GM21447 (cell line): ENCODE measurements at regions not wholly inside any gene's neighbourhood (a gene's known extent, or its start where the extent isn't known, plus 50 kb on each side); places are given as distances from the start of the nearest gene placed in this dataset.
A peak's percentile ranks its signal among the peaks of the same experiment; 100 is the strongest.
"Not testable (repeated sequence)": the region's sequence is repeated elsewhere in the genome, so short reads cannot be mapped to it uniquely, and the experiment has no call there.

Source experiments
- ATAC-seq: cut with Tn5 transposase; IDR thresholded peaks from one replicate; pipeline ENCODE4 v1.9.1; 2021; ENCODE audit not compliant: unreplicated experiment

GRCh38 chr10:84698989-84699388 is 370.6 kb downstream of the CCSER2 start:
- no peak for ATAC-seq

- ATAC-seq: no peak
These were observed 372.4 kb downstream of the CCSER2 start for GRCh38 chr10:84700668-84701369.

- no peak for ATAC-seq
These were observed 373.0 kb downstream of the CCSER2 start for GRCh38 chr10:84701370-84701720.

GRCh38 chr10:84704101-84704500 is 375.7 kb downstream of the CCSER2 start:
- ATAC-seq: no peak

- no peak for ATAC-seq
These were observed 378.0 kb downstream of the CCSER2 start for GRCh38 chr10:84706431-84706830.

GRCh38 chr10:84706875-84707274 is 378.5 kb downstream of the CCSER2 start:
- no peak for ATAC-seq

GRCh38 chr10:84715911-84716310 is 387.5 kb downstream of the CCSER2 start:
- peak; percentile 81 for ATAC-seq

- ATAC-seq: no peak
These were observed 390.7 kb downstream of the CCSER2 start for GRCh38 chr10:84718877-84719616.

- no peak for ATAC-seq
These were observed 391.3 kb downstream of the CCSER2 start for GRCh38 chr10:84719687-84720086.

GRCh38 chr10:84727398-84727797 is 399.0 kb downstream of the CCSER2 start:
- ATAC-seq: no peak

- ATAC-seq: not testable (repeated sequence)
These were observed 410.7 kb downstream of the CCSER2 start for GRCh38 chr10:84739126-84739525.

GRCh38 chr10:84739641-84740040 is 411.3 kb downstream of the CCSER2 start:
- no peak for ATAC-seq

GRCh38 chr10:84743483-84743882 is 415.1 kb downstream of the CCSER2 start:
- ATAC-seq: no peak

GRCh38 chr10:84755311-84755710 is 426.9 kb downstream of the CCSER2 start:
- ATAC-seq: no peak

- ATAC-seq: not testable (repeated sequence)
These were observed 428.3 kb downstream of the CCSER2 start for GRCh38 chr10:84756653-84757052.

GRCh38 chr10:84761994-84762614 is 433.7 kb downstream of the CCSER2 start:
- ATAC-seq: not testable (repeated sequence)

GRCh38 chr10:84762754-84763394 is 434.5 kb downstream of the CCSER2 start:
- no peak for ATAC-seq

GRCh38 chr10:84763965-84764364 is 435.6 kb downstream of the CCSER2 start:
- ATAC-seq: no peak

- no peak for ATAC-seq
These were observed 436.7 kb downstream of the CCSER2 start for GRCh38 chr10:84765086-84765485.

GRCh38 chr10:84765656-84766055 is 437.3 kb downstream of the CCSER2 start:
- no peak for ATAC-seq

GRCh38 chr10:84766923-84767322 is 438.5 kb downstream of the CCSER2 start:
- ATAC-seq: no peak

- ATAC-seq: no peak
These were observed 439.7 kb downstream of the CCSER2 start for GRCh38 chr10:84768132-84768531.
